ENCODE measurements at regions not wholly inside any gene's neighbourhood (a gene's known extent, or its start where the extent isn't known, plus 50 kb on each side); places are given as distances from the start of the nearest gene placed in this dataset.

GRCh38 chr13:65336087-65336749, 1893.9 kb downstream of the PCDH9 start:
- TF ChIP-seq CTCF (IDR thresholded peaks at IDR 0.05 in 4 of 5, conservative IDR thresholded peaks at IDR 0.05 in 1 of 5) (no peak), POLR2A (IDR thresholded peaks at IDR 0.05) (no peak)

Data from gastrocnemius medialis (tissue), 4 donors.